Osteocyte (in vitro differentiated cells): ENCODE measurements at regions not wholly inside any gene's neighbourhood (a gene's known extent, or its start where the extent isn't known, plus 50 kb on each side); places are given as distances from the start of the nearest gene placed in this dataset.

Source experiments
- DNase-seq: peaks from one replicate; pipeline ENCODE4 v3.0.0; 2021; ENCODE audit warnings: mixed read lengths; ENCODE audit not compliant: unreplicated experiment; ENCODE audit errors: extremely low spot score
- H3K27ac Mint-ChIP-seq: one replicate; pipeline ENCODE4 v1.8.0; 2021; ENCODE audit warnings: mild to moderate bottlenecking, mixed read lengths; ENCODE audit not compliant: unreplicated experiment
- H3K27me3 Mint-ChIP-seq: one replicate; pipeline ENCODE4 v1.8.0; 2021; ENCODE audit warnings: mixed read lengths; ENCODE audit not compliant: unreplicated experiment
- H3K36me3 Mint-ChIP-seq: one replicate; pipeline ENCODE4 v1.8.0; 2021; ENCODE audit warnings: mixed read lengths; ENCODE audit not compliant: unreplicated experiment
- H3K4me1 Mint-ChIP-seq: one replicate; pipeline ENCODE4 v1.8.0; 2021; ENCODE audit warnings: mixed read lengths; ENCODE audit not compliant: unreplicated experiment
- H3K4me3 Mint-ChIP-seq: one replicate; pipeline ENCODE4 v1.8.0; 2021; ENCODE audit warnings: mild to moderate bottlenecking, moderate library complexity, mixed read lengths; ENCODE audit not compliant: unreplicated experiment
- H3K9me3 Mint-ChIP-seq: one replicate; pipeline ENCODE4 v1.8.0; 2021; ENCODE audit warnings: mixed read lengths; ENCODE audit not compliant: unreplicated experiment
- TF ChIP-seq, protein P1 (sequence below): fragments of 200-600 bp; sonication (generic); IDR thresholded peaks from 2 replicates; pipeline ENCODE4 v1.5.0; 2021; ENCODE audit warnings: antibody characterized with exemption, mild to moderate bottlenecking, moderate library complexity

DNA sequence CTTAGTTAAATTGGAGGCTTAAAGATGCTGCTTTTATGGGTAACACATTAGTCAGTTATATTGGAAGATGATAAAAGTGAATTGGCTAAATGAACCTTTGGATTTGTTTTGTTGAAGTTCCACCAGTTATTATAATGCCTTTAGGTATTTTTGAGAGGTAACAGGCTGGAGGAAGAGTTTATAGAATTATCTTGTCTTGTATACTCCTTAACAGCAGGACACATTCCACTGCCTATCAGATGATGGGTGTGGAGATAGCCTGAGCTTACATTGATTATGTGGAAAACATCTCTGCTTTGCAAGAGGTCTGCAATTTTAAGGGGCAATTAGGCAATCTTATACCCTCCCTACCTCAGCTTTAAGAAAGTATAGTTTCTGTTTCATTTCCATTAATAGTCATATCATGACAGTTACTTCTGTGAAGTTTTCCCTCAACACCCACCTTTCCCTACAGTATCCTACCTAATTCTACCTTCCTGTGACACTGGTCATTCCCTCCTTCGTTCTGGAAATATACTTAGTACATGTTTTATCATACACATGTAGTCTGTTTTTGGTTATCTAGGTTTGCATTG lies 403.7 kb upstream of the SPRED2 start:
- H3K9me3 Mint-ChIP-seq, result no peaks in the 10 kb centered on the region
- H3K27me3 Mint-ChIP-seq, result peaks cover 9% of the 10 kb centered on the region
- no peak overlapping the region for H3K27ac Mint-ChIP-seq
- no peaks in the 10 kb centered on the region for H3K4me1 Mint-ChIP-seq
- DNase-seq, result no peak
- H3K36me3 Mint-ChIP-seq, result no peaks in the 10 kb centered on the region
- H3K4me3 Mint-ChIP-seq, result no peak overlapping the region
- TF ChIP-seq, protein P1, sequence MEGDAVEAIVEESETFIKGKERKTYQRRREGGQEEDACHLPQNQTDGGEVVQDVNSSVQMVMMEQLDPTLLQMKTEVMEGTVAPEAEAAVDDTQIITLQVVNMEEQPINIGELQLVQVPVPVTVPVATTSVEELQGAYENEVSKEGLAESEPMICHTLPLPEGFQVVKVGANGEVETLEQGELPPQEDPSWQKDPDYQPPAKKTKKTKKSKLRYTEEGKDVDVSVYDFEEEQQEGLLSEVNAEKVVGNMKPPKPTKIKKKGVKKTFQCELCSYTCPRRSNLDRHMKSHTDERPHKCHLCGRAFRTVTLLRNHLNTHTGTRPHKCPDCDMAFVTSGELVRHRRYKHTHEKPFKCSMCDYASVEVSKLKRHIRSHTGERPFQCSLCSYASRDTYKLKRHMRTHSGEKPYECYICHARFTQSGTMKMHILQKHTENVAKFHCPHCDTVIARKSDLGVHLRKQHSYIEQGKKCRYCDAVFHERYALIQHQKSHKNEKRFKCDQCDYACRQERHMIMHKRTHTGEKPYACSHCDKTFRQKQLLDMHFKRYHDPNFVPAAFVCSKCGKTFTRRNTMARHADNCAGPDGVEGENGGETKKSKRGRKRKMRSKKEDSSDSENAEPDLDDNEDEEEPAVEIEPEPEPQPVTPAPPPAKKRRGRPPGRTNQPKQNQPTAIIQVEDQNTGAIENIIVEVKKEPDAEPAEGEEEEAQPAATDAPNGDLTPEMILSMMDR, result no peak

DNA sequence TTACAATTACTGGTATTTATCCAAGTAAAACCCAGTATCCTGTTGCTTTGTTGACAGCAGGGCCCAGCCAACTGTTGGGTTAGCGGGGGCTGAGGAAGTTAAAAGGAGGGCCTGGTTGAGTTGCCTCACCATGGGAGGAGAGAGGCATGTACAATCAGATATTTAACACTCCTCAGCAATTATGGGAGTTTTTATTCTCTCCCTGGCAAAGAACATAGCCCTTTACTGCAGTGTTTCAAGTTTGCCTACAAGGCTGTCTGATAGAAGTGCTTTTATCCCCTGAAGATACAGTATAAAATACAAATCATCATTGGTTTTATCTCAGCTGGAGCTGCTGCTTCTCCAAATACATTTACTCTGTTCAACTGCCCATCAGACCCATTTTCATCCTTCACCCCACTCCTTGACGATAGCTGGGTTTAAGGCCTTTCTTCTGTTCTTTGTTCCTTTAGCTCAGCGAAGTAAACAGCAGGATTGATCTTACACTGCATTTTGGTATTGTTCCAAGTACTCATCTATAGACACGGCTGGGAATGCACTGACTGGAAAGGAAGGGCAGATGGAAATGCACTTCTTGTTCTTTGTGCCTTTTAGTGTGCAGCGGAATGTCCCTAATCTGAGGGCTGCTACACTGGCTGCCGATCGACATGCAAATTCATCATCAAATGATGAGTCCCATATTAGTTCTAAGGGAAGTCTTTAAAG lies 402.5 kb upstream of the SPRED2 start:
- H3K27me3 Mint-ChIP-seq, result peaks cover 9% of the 10 kb centered on the region
- no peak for DNase-seq
- H3K36me3 Mint-ChIP-seq, result no peaks in the 10 kb centered on the region
- H3K9me3 Mint-ChIP-seq, result no peaks in the 10 kb centered on the region
- no peaks in the 10 kb centered on the region for H3K4me1 Mint-ChIP-seq
- no peak overlapping the region for H3K4me3 Mint-ChIP-seq
- H3K27ac Mint-ChIP-seq, result no peak overlapping the region
- TF ChIP-seq, protein P1, result no peak

DNA sequence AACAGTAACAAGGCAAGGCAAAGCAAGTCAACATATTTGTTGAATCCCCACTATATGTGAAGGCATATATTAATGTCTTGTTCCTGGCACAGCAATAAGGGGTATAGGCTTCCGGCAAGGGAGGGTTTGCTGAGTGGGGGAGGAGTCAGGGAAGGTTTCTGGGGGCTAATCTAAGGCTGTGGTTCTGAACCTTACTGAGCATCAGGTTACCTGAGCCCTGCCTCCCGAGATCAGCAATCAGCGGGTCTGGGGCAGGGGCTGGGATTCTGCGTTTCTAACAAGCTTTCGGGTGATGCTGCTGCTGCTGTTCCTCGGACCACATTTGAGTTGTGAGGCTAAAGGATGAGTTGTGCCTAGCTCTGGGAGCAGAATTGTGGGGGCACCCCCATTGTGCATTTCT lies 401.7 kb upstream of the SPRED2 start:
- H3K27me3 Mint-ChIP-seq, result peaks cover 9% of the 10 kb centered on the region

DNA sequence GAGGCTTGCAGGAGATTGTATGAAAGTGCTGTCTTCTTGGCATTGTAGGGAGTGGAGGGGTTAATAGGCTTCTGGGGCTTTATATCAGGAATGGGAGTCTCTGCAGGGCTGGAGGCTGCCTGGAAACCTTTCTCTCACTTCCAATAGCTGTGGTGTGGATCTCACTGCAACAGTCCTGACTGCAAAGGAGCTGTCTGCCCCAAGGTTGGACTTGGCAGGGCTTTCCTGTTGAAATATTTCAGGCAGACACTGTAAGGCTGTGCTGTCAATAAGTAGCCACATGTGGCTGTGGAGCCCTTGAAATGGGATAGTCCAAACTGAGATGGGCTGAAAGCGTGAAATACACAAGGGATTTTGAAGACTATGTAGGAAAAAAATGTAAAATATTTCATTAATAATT lies 399.1 kb upstream of the SPRED2 start:
- Mint-ChIP-seq H3K4me1 (no peaks in the 10 kb centered on the region), H3K27ac (no peak overlapping the region), H3K4me3 (no peak overlapping the region), H3K27me3 (peaks cover 7% of the 10 kb centered on the region), H3K9me3 (no peaks in the 10 kb centered on the region), H3K36me3 (no peaks in the 10 kb centered on the region)
- no peak for DNase-seq
- TF ChIP-seq, protein P1, result no peak

More for the DNA sequence above, 401.7 kb upstream of the SPRED2 start:
- no peak overlapping the region for H3K4me3 Mint-ChIP-seq
- DNase-seq, result no peak
- TF ChIP-seq, protein P1, result no peak
- H3K9me3 Mint-ChIP-seq, result no peaks in the 10 kb centered on the region
- H3K36me3 Mint-ChIP-seq, result no peaks in the 10 kb centered on the region
- H3K27ac Mint-ChIP-seq, result no peak overlapping the region
- no peaks in the 10 kb centered on the region for H3K4me1 Mint-ChIP-seq

DNA sequence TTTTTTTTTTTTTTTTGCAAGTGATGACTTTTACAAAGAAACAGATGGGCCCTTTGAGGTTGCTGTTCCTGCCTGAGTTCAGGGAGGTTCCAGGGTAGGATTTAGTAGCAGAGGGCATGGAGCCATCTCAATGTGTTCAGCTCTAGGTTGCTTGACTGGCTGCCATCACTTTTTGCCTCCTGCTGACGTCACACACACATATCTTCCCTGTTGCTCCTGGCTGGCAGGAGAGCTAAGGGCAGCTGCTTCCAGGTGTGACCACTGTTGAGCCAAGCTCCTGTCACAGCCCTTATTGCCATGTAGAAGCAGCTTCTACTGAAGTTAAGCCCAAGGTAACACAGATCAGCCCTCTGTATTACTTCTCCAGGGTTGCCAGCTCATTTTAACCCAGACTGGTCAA lies 394.2 kb upstream of the SPRED2 start:
- Mint-ChIP-seq H3K9me3 (peaks cover 4% of the 10 kb centered on the region), H3K4me1 (no peaks in the 10 kb centered on the region), H3K27me3 (peaks cover 3% of the 10 kb centered on the region), H3K27ac (no peak overlapping the region), H3K4me3 (no peak overlapping the region), H3K36me3 (no peaks in the 10 kb centered on the region)
- TF ChIP-seq, protein P1, result no peak
- no peak for DNase-seq
